ENCODE measurements at regions not wholly inside any gene's neighbourhood (a gene's known extent, or its start where the extent isn't known, plus 50 kb on each side); places are given as distances from the start of the nearest gene placed in this dataset.

DNA sequence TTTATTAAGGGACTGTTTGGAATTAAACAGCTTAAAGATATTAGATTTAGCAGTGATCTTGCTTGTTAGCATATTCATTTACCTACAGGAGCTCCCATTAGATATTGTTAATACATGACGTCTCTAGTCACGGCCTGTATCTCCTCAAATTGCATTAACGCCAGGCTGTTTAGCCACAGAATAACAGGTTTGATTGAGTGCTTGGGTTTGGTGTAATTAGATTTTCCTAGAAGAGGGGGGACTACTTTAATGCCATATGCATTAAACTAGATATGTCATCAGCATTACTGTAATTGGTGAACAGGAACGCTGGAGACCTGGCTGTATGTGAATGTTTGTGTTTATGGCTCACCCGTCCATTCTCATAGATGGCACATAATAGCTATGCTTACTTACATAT, 841.4 kb upstream of the NR2F2 start:
- FAIRE-seq (no peak), DNase-seq (ENCODE audit: low read depth in 1 of 2, low spot score in 2 of 2) (no peak)
- Histone ChIP-seq H3K4me3 (ENCODE audit: extremely low read depth in 1 of 4, insufficient read depth in 2 of 4, low read depth in 3 of 4, low read length in 4 of 4) (no peak overlapping the region), H3K27me3 (replicated peaks in 1 of 4; ENCODE audit: control insufficient read depth in 3 of 4, extremely low read depth in 1 of 4, insufficient read depth in 3 of 4, low read length in 3 of 4) (no peaks in the 10 kb centered on the region), H3K27ac (ENCODE audit: low read depth, low read length) (no peak overlapping the region), H2BK5ac (ENCODE audit: low read depth, low read length) (no peak overlapping the region), H3K79me1 (ENCODE audit: low read depth, low read length) (no peaks in the 10 kb centered on the region), H3K4ac (replicated peaks; ENCODE audit: insufficient read length, low read depth, low read length) (no peak overlapping the region), H3K14ac (ENCODE audit: insufficient read length) (no peak overlapping the region), H4K8ac (ENCODE audit: extremely low read depth, insufficient read depth, low read length) (no peak overlapping the region), H3K36me3 (ENCODE audit: control insufficient read depth in 2 of 4, insufficient read depth in 4 of 4, low read length in 3 of 4) (no peaks in the 10 kb centered on the region), H3K79me2 (ENCODE audit: control insufficient read depth in 1 of 2, insufficient read depth in 2 of 2, low read length in 2 of 2) (no peaks in the 10 kb centered on the region), H3K9me3 (ENCODE audit: insufficient read depth in 2 of 2, low read depth in 1 of 2, low read length in 1 of 2) (0 out of 4 replicates have a peak, but pooled peaks cover 0 to 3% of the 10 kb centered on the region in 2 experiments), H2BK12ac (ENCODE audit: low read depth, low read length) (no peak overlapping the region), H3K9ac (replicated peaks in 1 of 4; ENCODE audit: extremely low read depth in 1 of 4, low read depth in 3 of 4, low read length in 3 of 4) (no peak overlapping the region), H4K91ac (replicated peaks; ENCODE audit: insufficient read length, low read length) (no peak overlapping the region), H2BK15ac (ENCODE audit: low read length) (no peak overlapping the region), H2BK120ac (replicated peaks; ENCODE audit: low read depth, low read length) (no peak overlapping the region), H2AK5ac (ENCODE audit: low read depth, low read length) (no peak overlapping the region), H4K20me1 (replicated peaks in 1 of 2; ENCODE audit: control insufficient read depth in 1 of 2, insufficient read depth in 2 of 2, low read length in 2 of 2) (no peaks in the 10 kb centered on the region), H4K5ac (ENCODE audit: insufficient read length, low read depth, low read length) (no peak overlapping the region), H2AFZ (ENCODE audit: low read length) (no peak overlapping the region), H2BK20ac (ENCODE audit: low read length) (no peak overlapping the region), H3K18ac (ENCODE audit: extremely low read depth, low read length) (no peak overlapping the region), H3K56ac (replicated peaks; ENCODE audit: insufficient read length, low read depth, low read length) (no peak overlapping the region), H3K23ac (ENCODE audit: insufficient read length) (no peak overlapping the region), H3K4me2 (ENCODE audit: insufficient read depth in 1 of 2, low read depth in 2 of 2, low read length in 2 of 2) (no peak overlapping the region), H3K4me1 (replicated peaks in 1 of 4; ENCODE audit: control insufficient read depth in 3 of 4, insufficient read depth in 4 of 4, low read length in 3 of 4) (0 out of 7 replicates have a peak, but pooled peaks cover 0 to 2% (median 0%) of the 10 kb centered on the region in 4 experiments), H3K23me2 (ENCODE audit: low read depth, low read length) (no peaks in the 10 kb centered on the region)
- CTCF ChIA-PET (ENCODE audit: partially characterized antibody), result no interaction called here
- no peak for TF ChIP-seq CHD1 (IDR thresholded peaks at IDR 0.05; ENCODE audit: low read depth, low read length)
- no peak for TF ChIP-seq POLR2AphosphoS5 (IDR thresholded peaks at IDR 0.05; ENCODE audit: low read depth, low read length)
- TF ChIP-seq, protein P1, sequence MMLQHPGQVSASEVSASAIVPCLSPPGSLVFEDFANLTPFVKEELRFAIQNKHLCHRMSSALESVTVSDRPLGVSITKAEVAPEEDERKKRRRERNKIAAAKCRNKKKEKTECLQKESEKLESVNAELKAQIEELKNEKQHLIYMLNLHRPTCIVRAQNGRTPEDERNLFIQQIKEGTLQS (IDR thresholded peaks at IDR 0.05; ENCODE audit: insufficient read depth, low read depth, low read length), result no peak
- TF ChIP-seq GTF2F1 (IDR thresholded peaks at IDR 0.05; ENCODE audit: borderline replicate concordance, low read depth, low read length), result no peak
- TF ChIP-seq CREB1 (IDR thresholded peaks at IDR 0.05), result no peak
- no peak for TF ChIP-seq RXRA (IDR thresholded peaks at IDR 0.05; ENCODE audit: insufficient read depth, low read depth, low read length)
- no peak for TF ChIP-seq KDM1A (IDR thresholded peaks at IDR 0.05; ENCODE audit: borderline replicate concordance, low read length)
- TF ChIP-seq, protein P2, sequence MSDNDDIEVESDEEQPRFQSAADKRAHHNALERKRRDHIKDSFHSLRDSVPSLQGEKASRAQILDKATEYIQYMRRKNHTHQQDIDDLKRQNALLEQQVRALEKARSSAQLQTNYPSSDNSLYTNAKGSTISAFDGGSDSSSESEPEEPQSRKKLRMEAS (IDR thresholded peaks at IDR 0.05), result no peak
- no peak for TF ChIP-seq SRF (IDR thresholded peaks at IDR 0.05; ENCODE audit: low read depth, low read length)
- no peak for TF ChIP-seq TEAD4 (IDR thresholded peaks at IDR 0.05; ENCODE audit: low read depth, low read length)
- no peak for TF ChIP-seq SP2 (IDR thresholded peaks at IDR 0.05; ENCODE audit: low read length)
- no peak for TF ChIP-seq ATF2 (IDR thresholded peaks at IDR 0.05; ENCODE audit: low read length)
- POLR2A ChIA-PET (ENCODE audit: partially characterized antibody), result no interaction called here
- WGBS, 2 experiments (ENCODE audit: extremely low coverage in 1 of 2, insufficient coverage in 1 of 2, insufficient read length in 1 of 2, insufficient replicate concordance in 2 of 2, low coverage in 1 of 2, low lambda C conversion rate in 2 of 2, missing lambda C conversion rate in 1 of 2), result 92% methylated on average over 5 of the region's 5 CpGs; no CpG with 5 or more reads in 1 of the 2 experiments

Data from H1 (cell line).